ENCODE measurements at regions not wholly inside any gene's neighbourhood (a gene's known extent, or its start where the extent isn't known, plus 50 kb on each side); places are given as distances from the start of the nearest gene placed in this dataset.
"Not testable (repeated sequence)": the region's sequence is repeated elsewhere in the genome, so short reads cannot be mapped to it uniquely, and the experiment has no call there.

- DNase-seq, result no peak
Measured at GRCh38 chr9:7615344-7615743, 184.2 kb downstream of the DMAC1 start.

DNA sequence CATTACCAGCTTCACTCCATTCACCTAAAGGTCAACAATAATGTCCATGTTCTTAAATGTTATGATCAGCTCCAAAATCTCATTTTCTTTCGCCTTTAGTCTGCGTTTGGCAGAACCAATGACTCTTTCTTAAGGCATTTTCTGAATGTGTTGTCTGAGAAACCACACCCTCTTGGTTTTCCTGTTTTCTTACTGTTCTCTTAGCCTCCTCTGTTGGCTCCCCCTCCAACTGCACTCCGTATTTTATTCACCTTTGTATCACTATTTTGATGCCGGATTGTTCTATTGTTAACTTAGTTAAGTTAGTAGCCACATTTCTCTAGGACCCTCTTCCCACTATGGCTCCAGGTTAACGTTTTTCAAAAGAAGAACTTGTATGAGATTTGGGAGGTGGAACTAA lies 185.6 kb downstream of the DMAC1 start:
- no peak for DNase-seq

GRCh38 chr9:7608261-7608660 lies 191.3 kb downstream of the DMAC1 start:
- DNase-seq, result no peak

DNA sequence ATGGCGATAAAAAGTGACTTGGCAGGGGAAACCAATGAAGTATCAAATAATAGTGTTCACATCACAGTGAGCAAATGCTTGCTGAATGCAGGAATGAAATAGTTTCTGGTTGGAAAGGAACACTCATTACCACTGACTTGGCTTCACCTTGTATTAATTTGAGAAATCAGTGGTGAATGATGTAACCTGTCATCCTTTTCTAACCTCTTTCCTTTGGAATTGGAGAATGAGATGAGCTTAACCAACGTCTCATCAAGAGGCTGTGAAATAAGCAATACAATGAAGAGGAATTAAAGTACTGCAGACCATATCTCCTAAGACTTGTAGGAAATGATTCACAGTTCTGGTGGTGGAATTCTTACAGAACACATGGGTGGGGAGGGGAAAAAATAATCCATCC lies 192.2 kb downstream of the DMAC1 start:
- no peak for DNase-seq

GRCh38 chr9:7606591-7606990 lies 193.0 kb downstream of the DMAC1 start:
- DNase-seq, result no peak

- no peak for DNase-seq
Measured at GRCh38 chr9:7601739-7602138, 197.8 kb downstream of the DMAC1 start.

DNA sequence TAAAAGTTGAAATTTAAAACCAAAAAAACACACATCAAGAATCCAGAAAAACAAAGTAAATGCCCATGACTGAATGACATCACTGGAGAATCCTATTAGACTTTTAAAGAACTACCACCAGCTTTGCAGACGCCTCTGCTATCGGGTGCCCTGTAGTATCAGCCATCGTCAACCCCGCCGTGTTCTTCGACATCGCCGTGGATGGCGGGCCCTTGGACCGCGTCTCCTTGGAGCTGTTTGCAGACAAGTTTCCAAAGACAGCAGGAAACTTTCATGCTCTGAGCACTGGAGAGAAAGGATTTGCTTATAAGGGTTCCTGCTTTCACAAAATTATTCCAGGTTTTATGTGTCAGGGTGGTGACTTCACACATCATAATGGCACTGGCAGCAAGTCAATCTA lies 201.9 kb downstream of the DMAC1 start:
- DNase-seq, result no peak

GRCh38 chr9:7592321-7593316 lies 207.0 kb downstream of the DMAC1 start:
- no peak for DNase-seq

- DNase-seq, result no peak
Measured at GRCh38 chr9:7591501-7591900, 208.1 kb downstream of the DMAC1 start.

GRCh38 chr9:7580568-7580967 lies 219.0 kb downstream of the DMAC1 start:
- no peak for DNase-seq

- no peak for DNase-seq
Measured at GRCh38 chr9:7579351-7579750, 220.2 kb downstream of the DMAC1 start.

- DNase-seq, result no peak
Measured at GRCh38 chr9:7578951-7579350, 220.6 kb downstream of the DMAC1 start.

GRCh38 chr9:7570107-7570720 lies 229.4 kb downstream of the DMAC1 start:
- peak; percentile 53 for DNase-seq

DNA sequence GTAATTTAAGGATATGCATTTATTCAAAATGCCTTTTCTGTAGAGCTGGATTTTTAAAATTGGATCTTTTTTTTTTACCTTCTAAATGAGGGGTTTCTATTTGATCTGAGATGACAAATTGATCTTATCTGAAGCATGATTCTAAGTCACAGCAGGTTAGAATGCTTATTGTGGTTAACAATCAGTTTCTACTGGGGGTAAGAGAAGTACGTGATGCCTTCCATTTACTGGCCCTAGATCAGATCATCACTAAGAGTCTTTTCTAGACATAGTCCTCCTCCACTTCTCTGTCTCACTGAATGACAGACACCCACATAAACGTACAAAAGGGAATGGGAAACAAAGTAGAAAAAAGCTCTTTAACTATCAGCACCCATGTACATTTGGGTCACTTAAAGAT lies 231.9 kb downstream of the DMAC1 start:
- DNase-seq, result no peak

DNA sequence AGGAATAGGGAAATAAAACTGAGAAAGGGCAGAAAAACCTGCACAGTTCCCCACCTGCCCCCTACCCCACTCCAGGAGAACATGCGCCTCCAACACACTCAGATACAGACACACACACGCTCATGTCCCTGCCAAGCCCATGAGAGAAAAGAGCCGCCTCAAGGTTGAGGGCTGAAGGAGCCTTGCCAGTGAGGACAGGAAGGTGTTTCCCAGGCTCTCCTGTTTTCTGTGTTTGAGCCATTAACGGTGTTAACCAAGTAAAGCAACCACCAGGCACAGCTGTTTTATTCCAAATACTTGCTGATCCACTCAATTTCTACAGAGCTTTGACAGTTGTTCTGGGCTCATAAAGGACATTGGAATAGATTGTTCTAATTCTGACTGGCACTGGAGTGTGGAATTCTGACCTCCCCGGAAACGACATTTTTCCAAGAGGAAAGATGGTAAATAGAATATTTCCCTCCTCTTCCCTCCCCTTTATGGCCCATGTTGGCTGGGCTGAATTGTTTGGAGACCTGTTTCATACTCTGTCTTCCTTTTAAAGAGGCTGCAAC lies 238.0 kb downstream of the DMAC1 start:
- DNase-seq, result no peak

- DNase-seq, result no peak
Measured at GRCh38 chr9:7560669-7561305, 238.8 kb downstream of the DMAC1 start.

DNA sequence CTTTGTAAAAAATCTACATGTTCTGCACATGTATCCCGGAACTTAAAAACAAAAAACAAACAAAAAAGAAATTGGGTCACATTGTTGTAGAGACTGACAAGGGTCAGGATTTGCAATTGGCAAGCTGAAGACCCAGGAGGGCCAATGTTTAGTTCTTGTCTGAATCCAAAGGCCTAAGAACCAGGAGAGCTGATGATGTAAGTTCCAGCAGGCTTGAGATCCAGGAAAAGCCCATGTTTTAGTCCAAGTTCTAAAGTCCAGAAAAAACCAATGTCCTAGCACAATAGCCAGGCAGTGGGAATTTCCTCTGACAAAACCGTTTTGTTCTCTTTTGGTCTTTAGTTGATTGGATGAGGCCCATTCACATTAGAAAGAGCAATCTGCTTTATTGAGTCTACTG lies 244.9 kb downstream of the DMAC1 start:
- DNase-seq, result no peak

DNA sequence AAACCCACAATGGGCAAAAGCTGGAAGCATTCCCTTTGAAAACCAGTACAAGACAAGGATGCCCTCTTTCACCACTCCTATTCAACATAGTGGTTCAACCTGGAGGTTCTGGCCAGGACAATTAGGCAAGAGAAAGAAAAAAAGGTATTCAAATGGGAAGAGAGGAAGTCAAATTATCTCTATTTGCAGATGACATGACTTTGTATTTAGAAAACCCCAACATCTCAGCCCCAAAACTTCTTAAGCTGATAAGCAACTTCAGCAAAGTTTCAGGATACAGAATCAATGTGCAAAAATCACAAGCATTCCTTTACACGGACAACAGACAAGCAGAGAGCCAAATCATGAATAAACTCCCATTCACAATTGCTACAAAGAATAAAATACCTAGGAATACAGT lies 246.9 kb downstream of the DMAC1 start:
- not testable (repeated sequence) for DNase-seq

DNA sequence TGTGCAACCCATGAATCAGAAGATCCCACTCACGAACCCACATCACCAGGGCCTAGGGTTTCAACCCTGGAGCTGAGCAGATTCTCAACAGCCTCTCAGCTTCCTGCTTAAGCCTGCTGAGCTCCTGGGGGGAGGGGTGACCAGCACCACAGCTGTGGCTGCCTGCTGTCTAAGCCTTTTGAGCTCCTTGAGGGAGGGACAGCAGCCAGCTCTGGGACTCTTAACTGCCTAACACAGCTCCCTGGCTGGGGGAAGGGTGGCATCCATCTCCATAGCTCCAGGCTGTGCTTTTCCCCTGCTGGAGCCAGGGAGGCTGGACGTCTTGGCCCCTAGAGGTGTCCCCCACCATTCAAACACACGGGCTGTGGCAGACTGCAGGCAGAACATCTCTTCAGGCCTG lies 250.3 kb downstream of the DMAC1 start:
- no peak for DNase-seq

DNA sequence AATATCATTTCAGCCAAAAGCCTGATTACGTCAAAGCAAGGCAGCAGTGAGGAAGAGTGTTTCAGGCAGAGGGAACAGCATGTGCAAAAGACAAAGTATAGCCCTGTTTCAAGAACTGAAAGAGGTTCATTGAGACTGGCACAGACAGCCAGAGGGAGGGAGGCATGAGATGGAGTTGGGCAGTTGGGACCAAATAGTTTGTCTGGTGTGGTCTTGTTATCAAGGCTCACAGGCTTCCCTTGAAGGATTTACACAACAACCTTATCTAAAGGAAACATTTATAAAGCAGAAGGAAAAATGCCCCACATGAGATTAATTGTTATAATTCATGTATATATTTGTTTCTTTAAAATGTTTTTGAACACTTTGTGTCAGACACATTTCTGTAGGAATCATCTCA lies 253.3 kb downstream of the DMAC1 start:
- DNase-seq, result no peak

- no peak for DNase-seq
Measured at GRCh38 chr9:7545371-7546165, 254.0 kb downstream of the DMAC1 start.

DNA sequence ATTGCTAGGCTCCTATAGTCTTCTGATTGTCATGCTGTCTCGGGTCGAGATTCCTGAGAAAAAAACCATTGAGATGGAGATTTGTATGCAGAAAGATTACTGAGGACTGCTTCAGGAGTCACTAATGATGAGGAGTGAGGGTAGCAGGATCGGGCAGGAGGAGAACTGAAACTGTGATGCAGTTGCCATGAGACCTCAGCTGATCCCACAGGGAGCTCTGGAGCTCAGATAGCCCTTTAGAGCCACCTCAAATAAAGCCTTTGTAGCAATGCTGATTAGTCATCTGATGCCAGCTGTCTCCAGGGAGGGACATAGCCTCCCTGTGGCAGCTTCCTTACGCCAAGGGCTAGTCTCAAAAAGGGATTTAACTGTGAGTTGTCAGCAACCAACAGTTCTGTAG lies 256.9 kb downstream of the DMAC1 start:
- no peak for DNase-seq

GRCh38 chr9:7542126-7542525 lies 257.5 kb downstream of the DMAC1 start:
- DNase-seq, result no peak
